ENCODE measurements at regions not wholly inside any gene's neighbourhood (a gene's known extent, or its start where the extent isn't known, plus 50 kb on each side); places are given as distances from the start of the nearest gene placed in this dataset.

DNA sequence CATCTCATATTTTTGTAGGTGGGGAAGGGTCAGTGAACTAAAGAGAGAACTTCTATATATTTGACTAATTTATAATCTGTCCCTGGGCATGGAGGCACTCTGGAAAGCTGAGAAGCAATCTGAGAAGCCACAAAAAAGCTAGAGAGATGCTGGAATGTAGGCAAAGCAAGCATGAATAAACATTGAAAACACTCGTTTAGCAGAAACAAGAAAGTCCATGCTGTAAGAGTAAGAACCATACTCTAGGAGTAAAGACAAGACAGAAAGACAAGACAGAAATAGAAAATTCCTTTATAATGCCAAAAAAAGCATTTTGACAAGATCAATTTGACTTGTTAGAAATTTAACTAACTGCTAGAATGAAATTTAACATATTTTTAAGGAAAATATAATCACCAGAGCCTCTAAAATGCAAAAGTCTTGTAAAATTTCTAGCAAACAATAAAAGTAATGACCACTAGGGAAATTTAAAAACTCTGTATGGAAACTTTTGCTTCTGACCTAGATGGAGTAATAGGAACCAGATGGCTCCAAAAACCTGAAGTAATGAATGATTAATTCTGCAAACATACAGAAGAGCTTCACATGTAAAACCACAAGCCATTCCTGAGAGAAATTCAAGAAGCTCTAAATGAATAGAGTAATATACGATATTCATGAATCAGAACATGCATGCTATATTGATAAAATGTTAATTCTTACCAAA lies 625.7 kb upstream of the PTCHD4 start:
- ChIA-PET POLR2A (ENCODE audit: low non-redundant PET) (no interaction called here), CTCF (interaction anchor here (0.6 kb wide), 1 partner anchor 658 kb away, joined by 5 read pairs; no protein-coding TSS in a partner anchor)
- TF ChIP-seq, protein P1, sequence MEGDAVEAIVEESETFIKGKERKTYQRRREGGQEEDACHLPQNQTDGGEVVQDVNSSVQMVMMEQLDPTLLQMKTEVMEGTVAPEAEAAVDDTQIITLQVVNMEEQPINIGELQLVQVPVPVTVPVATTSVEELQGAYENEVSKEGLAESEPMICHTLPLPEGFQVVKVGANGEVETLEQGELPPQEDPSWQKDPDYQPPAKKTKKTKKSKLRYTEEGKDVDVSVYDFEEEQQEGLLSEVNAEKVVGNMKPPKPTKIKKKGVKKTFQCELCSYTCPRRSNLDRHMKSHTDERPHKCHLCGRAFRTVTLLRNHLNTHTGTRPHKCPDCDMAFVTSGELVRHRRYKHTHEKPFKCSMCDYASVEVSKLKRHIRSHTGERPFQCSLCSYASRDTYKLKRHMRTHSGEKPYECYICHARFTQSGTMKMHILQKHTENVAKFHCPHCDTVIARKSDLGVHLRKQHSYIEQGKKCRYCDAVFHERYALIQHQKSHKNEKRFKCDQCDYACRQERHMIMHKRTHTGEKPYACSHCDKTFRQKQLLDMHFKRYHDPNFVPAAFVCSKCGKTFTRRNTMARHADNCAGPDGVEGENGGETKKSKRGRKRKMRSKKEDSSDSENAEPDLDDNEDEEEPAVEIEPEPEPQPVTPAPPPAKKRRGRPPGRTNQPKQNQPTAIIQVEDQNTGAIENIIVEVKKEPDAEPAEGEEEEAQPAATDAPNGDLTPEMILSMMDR (conservative IDR thresholded peaks at IDR 0.05; ENCODE audit: low read depth), result no peak

GRCh38 chr6:48735846-48736245 lies 624.8 kb upstream of the PTCHD4 start:
- no peak overlapping the region for H3K27ac ChIP-seq
- TF ChIP-seq, protein P1 (conservative IDR thresholded peaks at IDR 0.05; ENCODE audit: low read depth), result no peak
- ChIA-PET CTCF (no interaction called here), POLR2A (ENCODE audit: low non-redundant PET) (no interaction called here)
- DNase-seq (ENCODE audit: low spot score), result no peak

More for the DNA sequence above, 625.7 kb upstream of the PTCHD4 start:
- no peak for DNase-seq (ENCODE audit: low spot score)
- H3K27ac ChIP-seq, result no peak overlapping the region

- no peak overlapping the region for H3K27ac ChIP-seq
- CTCF ChIA-PET, result no interaction called here
- POLR2A ChIA-PET (ENCODE audit: low non-redundant PET), result no interaction called here
- TF ChIP-seq, protein P1 (conservative IDR thresholded peaks at IDR 0.05; ENCODE audit: low read depth), result no peak
- DNase-seq (ENCODE audit: low spot score), result no peak
Measured at GRCh38 chr6:48733581-48733980, 622.6 kb upstream of the PTCHD4 start.

GRCh38 chr6:48714699-48715098 lies 603.7 kb upstream of the PTCHD4 start:
- no peak overlapping the region for H3K27ac ChIP-seq
- CTCF ChIA-PET, result no interaction called here
- POLR2A ChIA-PET (ENCODE audit: low non-redundant PET), result no interaction called here
- TF ChIP-seq, protein P1 (conservative IDR thresholded peaks at IDR 0.05; ENCODE audit: low read depth), result no peak
- no peak for DNase-seq (ENCODE audit: low spot score)

DNA sequence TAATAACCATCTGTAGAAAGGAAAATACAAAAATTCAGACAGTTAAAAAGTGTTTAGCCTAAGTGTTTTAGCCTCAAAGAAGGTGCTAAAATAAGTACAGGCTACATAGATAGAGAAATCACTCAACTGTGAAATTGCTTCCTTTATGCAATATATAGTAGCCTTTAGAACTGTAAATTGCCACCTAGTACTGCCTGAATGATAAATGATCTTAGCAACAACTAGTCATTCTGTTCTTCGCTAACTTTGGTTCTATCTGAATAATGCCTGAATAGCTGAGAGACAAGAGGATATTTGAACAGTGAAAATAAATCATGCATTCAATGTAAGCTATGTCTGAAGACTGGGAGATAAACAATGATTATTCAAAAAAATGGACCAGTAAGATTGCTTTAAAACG lies 603.3 kb upstream of the PTCHD4 start:
- CTCF ChIA-PET, result no interaction called here
- TF ChIP-seq, protein P1 (conservative IDR thresholded peaks at IDR 0.05; ENCODE audit: low read depth), result no peak
- DNase-seq (ENCODE audit: low spot score), result no peak
- POLR2A ChIA-PET (ENCODE audit: low non-redundant PET), result no interaction called here
- H3K27ac ChIP-seq, result no peak overlapping the region

- ChIA-PET POLR2A (ENCODE audit: low non-redundant PET) (no interaction called here), CTCF (no interaction called here)
- no peak overlapping the region for H3K27ac ChIP-seq
- TF ChIP-seq, protein P1 (conservative IDR thresholded peaks at IDR 0.05; ENCODE audit: low read depth), result no peak
- DNase-seq (ENCODE audit: low spot score), result no peak
Measured at GRCh38 chr6:48713612-48714011, 602.6 kb upstream of the PTCHD4 start.

Measured in RWPE1 (cell line).